ENCODE measurements at regions not wholly inside any gene's neighbourhood (a gene's known extent, or its start where the extent isn't known, plus 50 kb on each side); places are given as distances from the start of the nearest gene placed in this dataset.

- no peak for TF ChIP-seq CTCF (IDR thresholded peaks at IDR 0.05; ENCODE audit: unreplicated experiment)
- Mint-ChIP-seq H3K4me3 (no peak overlapping the region), H3K27me3 (ENCODE audit: low read depth) (no peaks in the 10 kb centered on the region), H3K4me1 (peaks cover 23% of the 10 kb centered on the region), H3K36me3 (no peaks in the 10 kb centered on the region), H3K27ac (no peak overlapping the region), H3K9me3 (no peaks in the 10 kb centered on the region)
- no peak for DNase-seq (ENCODE audit: low spot score in 2 of 2, unreplicated experiment in 2 of 2)
Observed at GRCh38 chr6:19694697-19695096, 142.5 kb upstream of the ID4 start.

- Mint-ChIP-seq H3K4me3 (no peak overlapping the region), H3K9me3 (no peaks in the 10 kb centered on the region), H3K27me3 (ENCODE audit: low read depth) (no peaks in the 10 kb centered on the region), H3K36me3 (no peaks in the 10 kb centered on the region), H3K4me1 (peaks cover 12% of the 10 kb centered on the region), H3K27ac (no peak overlapping the region)
- no peak for TF ChIP-seq CTCF (IDR thresholded peaks at IDR 0.05; ENCODE audit: unreplicated experiment)
- DNase-seq (ENCODE audit: low spot score in 2 of 2, unreplicated experiment in 2 of 2), result no peak
Observed at GRCh38 chr6:19697744-19698290, 139.4 kb upstream of the ID4 start.

GRCh38 chr6:19699932-19700331 is 137.2 kb upstream of the ID4 start:
- DNase-seq (ENCODE audit: low spot score in 2 of 2, unreplicated experiment in 2 of 2), result no peak
- no peaks in the 10 kb centered on the region for H3K9me3 Mint-ChIP-seq
- H3K4me1 Mint-ChIP-seq, result peaks cover 12% of the 10 kb centered on the region
- no peak for TF ChIP-seq CTCF (IDR thresholded peaks at IDR 0.05; ENCODE audit: unreplicated experiment)
- H3K27me3 Mint-ChIP-seq (ENCODE audit: low read depth), result no peaks in the 10 kb centered on the region
- H3K4me3 Mint-ChIP-seq, result no peak overlapping the region
- no peaks in the 10 kb centered on the region for H3K36me3 Mint-ChIP-seq
- peak overlapping the region; percentile 8 for H3K27ac Mint-ChIP-seq

- TF ChIP-seq CTCF (IDR thresholded peaks at IDR 0.05; ENCODE audit: unreplicated experiment), result no peak
- Mint-ChIP-seq H3K36me3 (no peaks in the 10 kb centered on the region), H3K27me3 (ENCODE audit: low read depth) (no peaks in the 10 kb centered on the region), H3K4me3 (no peak overlapping the region), H3K4me1 (no peaks in the 10 kb centered on the region), H3K27ac (no peak overlapping the region), H3K9me3 (no peaks in the 10 kb centered on the region)
- no peak for DNase-seq (ENCODE audit: low spot score in 2 of 2, unreplicated experiment in 2 of 2)
Observed at GRCh38 chr6:19705606-19706005, 131.6 kb upstream of the ID4 start.

- Mint-ChIP-seq H3K36me3 (no peaks in the 10 kb centered on the region), H3K27ac (no peak overlapping the region), H3K27me3 (ENCODE audit: low read depth) (no peaks in the 10 kb centered on the region), H3K9me3 (peaks cover 7% of the 10 kb centered on the region), H3K4me1 (peaks cover 14% of the 10 kb centered on the region), H3K4me3 (no peak overlapping the region)
- DNase-seq (ENCODE audit: low spot score in 2 of 2, unreplicated experiment in 2 of 2), result no peak
- no peak for TF ChIP-seq CTCF (IDR thresholded peaks at IDR 0.05; ENCODE audit: unreplicated experiment)
Observed at GRCh38 chr6:19712012-19712688, 125.0 kb upstream of the ID4 start.
